Renal cortex interstitium (tissue), 11 donors: ENCODE measurements at regions not wholly inside any gene's neighbourhood (a gene's known extent, or its start where the extent isn't known, plus 50 kb on each side); places are given as distances from the start of the nearest gene placed in this dataset.
"Not testable (repeated sequence)": the region's sequence is repeated elsewhere in the genome, so short reads cannot be mapped to it uniquely, and the experiment has no call there.

Experiments
- DNase-seq, 11 donors: peaks; one replicate each; pipeline ENCODE4 v3.0.0-alpha.2; 2013; ENCODE audit warnings: low read depth in 9 of 11, low spot score in 4 of 11; ENCODE audit errors: extremely low read depth in 1 of 11

- DNase-seq: no peak
Observed at GRCh38 chr21:34216718-34217032, 143.3 kb downstream of the MRPS6 start.

GRCh38 chr21:34217263-34217662, 143.9 kb downstream of the MRPS6 start:
- no peak for DNase-seq

- DNase-seq: no peak
Observed at GRCh38 chr21:34219334-34220060, 144.3 kb upstream of the KCNE2 start.

- no peak for DNase-seq
Observed at GRCh38 chr21:34220556-34221195, 143.1 kb upstream of the KCNE2 start.

- no peak for DNase-seq
Observed at GRCh38 chr21:34221331-34222030, 142.3 kb upstream of the KCNE2 start.

GRCh38 chr21:34222031-34222335, 141.8 kb upstream of the KCNE2 start:
- DNase-seq: no peak

- DNase-seq: no peak
Observed at GRCh38 chr21:34223376-34223775, 140.4 kb upstream of the KCNE2 start.

GRCh38 chr21:34227386-34227852, 136.4 kb upstream of the KCNE2 start:
- DNase-seq: no peak

GRCh38 chr21:34228792-34229191, 135.0 kb upstream of the KCNE2 start:
- no peak for DNase-seq

- DNase-seq: no peak
Observed at GRCh38 chr21:34229353-34229752, 134.5 kb upstream of the KCNE2 start.

- DNase-seq: not testable (repeated sequence)
Observed at GRCh38 chr21:34233741-34234140, 130.1 kb upstream of the KCNE2 start.

- no peak for DNase-seq
Observed at GRCh38 chr21:34235514-34235913, 128.3 kb upstream of the KCNE2 start.

GRCh38 chr21:34242973-34243372, 120.8 kb upstream of the KCNE2 start:
- no peak for DNase-seq

- DNase-seq: no peak
Observed at GRCh38 chr21:34243562-34243961, 120.2 kb upstream of the KCNE2 start.

- no peak for DNase-seq
Observed at GRCh38 chr21:34252751-34253150, 111.1 kb upstream of the KCNE2 start.

GRCh38 chr21:34255073-34255472, 108.7 kb upstream of the KCNE2 start:
- no peak for DNase-seq

- DNase-seq: no peak
Observed at GRCh38 chr21:34260277-34261008, 103.4 kb upstream of the KCNE2 start.

GRCh38 chr21:34261841-34262468, 101.9 kb upstream of the KCNE2 start:
- DNase-seq: no peak

- no peak for DNase-seq
Observed at GRCh38 chr21:34262469-34262845, 101.3 kb upstream of the KCNE2 start.

GRCh38 chr21:34263629-34264028, 100.2 kb upstream of the KCNE2 start:
- no peak for DNase-seq
